ENCODE measurements at regions not wholly inside any gene's neighbourhood (a gene's known extent, or its start where the extent isn't known, plus 50 kb on each side); places are given as distances from the start of the nearest gene placed in this dataset.

GRCh38 chr5:4815002-4815401 lies 325.1 kb upstream of the ADAMTS16 start:
- no peak for ATAC-seq
- Histone ChIP-seq H3K36me3 (no peaks in the 10 kb centered on the region), H3K4me3 (no peak overlapping the region), H3K27me3 (no peaks in the 10 kb centered on the region), H3K9me3 (no peaks in the 10 kb centered on the region), H3K4me1 (no peaks in the 10 kb centered on the region), H3K27ac (no peak overlapping the region)
- 54 to 88% methylated on average over 3 of the region's 3 CpGs for WGBS, 2 donors (ENCODE audit: low coverage in 1 of 2)
- TF ChIP-seq EP300 (IDR thresholded peaks at IDR 0.05) (no peak), POLR2A (IDR thresholded peaks at IDR 0.05) (no peak), POLR2AphosphoS5 (IDR thresholded peaks at IDR 0.05) (no peak), CTCF (IDR thresholded peaks at IDR 0.05) (no peak)

- no peaks in the 10 kb centered on the region for H3K36me3 ChIP-seq
- no peak overlapping the region for H3K27ac ChIP-seq
- TF ChIP-seq EP300 (IDR thresholded peaks at IDR 0.05) (no peak), POLR2A (IDR thresholded peaks at IDR 0.05) (no peak), POLR2AphosphoS5 (IDR thresholded peaks at IDR 0.05) (no peak), CTCF (IDR thresholded peaks at IDR 0.05) (no peak)
- no peaks in the 10 kb centered on the region for H3K9me3 ChIP-seq
- H3K27me3 ChIP-seq: no peaks in the 10 kb centered on the region
- H3K4me1 ChIP-seq: no peaks in the 10 kb centered on the region
- H3K4me3 ChIP-seq: no peak overlapping the region
- WGBS, 2 donors (ENCODE audit: low coverage in 1 of 2): 48 to 52% methylated on average over 2 of the region's 2 CpGs
- ATAC-seq: no peak
Observed at GRCh38 chr5:4817767-4818166, 322.4 kb upstream of the ADAMTS16 start.

GRCh38 chr5:4831325-4831724 lies 308.8 kb upstream of the ADAMTS16 start:
- WGBS, 2 donors (ENCODE audit: low coverage in 1 of 2): 19 to 25% methylated on average over 1 of the region's 1 CpG
- Histone ChIP-seq H3K36me3 (no peaks in the 10 kb centered on the region), H3K27ac (no peak overlapping the region), H3K27me3 (no peaks in the 10 kb centered on the region), H3K9me3 (no peaks in the 10 kb centered on the region), H3K4me3 (no peak overlapping the region), H3K4me1 (no peaks in the 10 kb centered on the region)
- TF ChIP-seq POLR2AphosphoS5 (IDR thresholded peaks at IDR 0.05): no peak
- TF ChIP-seq EP300 (IDR thresholded peaks at IDR 0.05): no peak
- no peak for TF ChIP-seq POLR2A (IDR thresholded peaks at IDR 0.05)
- ATAC-seq: no peak

- TF ChIP-seq POLR2AphosphoS5 (IDR thresholded peaks at IDR 0.05): no peak
- TF ChIP-seq POLR2A (IDR thresholded peaks at IDR 0.05): no peak
- no peak for TF ChIP-seq CTCF (IDR thresholded peaks at IDR 0.05)
- TF ChIP-seq EP300 (IDR thresholded peaks at IDR 0.05): no peak
- Histone ChIP-seq H3K9me3 (no peaks in the 10 kb centered on the region), H3K36me3 (no peaks in the 10 kb centered on the region), H3K4me1 (no peaks in the 10 kb centered on the region), H3K4me3 (no peak overlapping the region), H3K27ac (no peak overlapping the region), H3K27me3 (no peaks in the 10 kb centered on the region)
- ATAC-seq: no peak
- 29 to 58% methylated on average over 4 to 5 of the region's 5 CpGs for WGBS, 2 donors (ENCODE audit: low coverage in 1 of 2)
Observed at GRCh38 chr5:4832471-4832870, 307.7 kb upstream of the ADAMTS16 start.

- H3K36me3 ChIP-seq: no peaks in the 10 kb centered on the region
- WGBS, 2 donors (ENCODE audit: low coverage in 1 of 2): 34 to 71% methylated on average over 4 of the region's 4 CpGs
- ATAC-seq: no peak
- H3K9me3 ChIP-seq: no peaks in the 10 kb centered on the region
- no peak overlapping the region for H3K27ac ChIP-seq
- TF ChIP-seq POLR2A (IDR thresholded peaks at IDR 0.05) (no peak), EP300 (IDR thresholded peaks at IDR 0.05) (no peak), CTCF (IDR thresholded peaks at IDR 0.05) (no peak), POLR2AphosphoS5 (IDR thresholded peaks at IDR 0.05) (no peak)
- no peaks in the 10 kb centered on the region for H3K4me1 ChIP-seq
- H3K27me3 ChIP-seq: no peaks in the 10 kb centered on the region
- no peak overlapping the region for H3K4me3 ChIP-seq
Observed at GRCh38 chr5:4833104-4833738, 306.9 kb upstream of the ADAMTS16 start.
